A549 (cell line): ENCODE measurements at regions not wholly inside any gene's neighbourhood (a gene's known extent, or its start where the extent isn't known, plus 50 kb on each side); places are given as distances from the start of the nearest gene placed in this dataset.

Experiments
- ATAC-seq, 2 experiments: fragments of 200-7000 bp in 1 of 2; fragments of >200 bp in 1 of 2; cut with Nextera tagmentation in 1 of 2; cut with Tn5 transposase in 1 of 2; 3 replicates each; pipeline versions ENCODE4 v1.8.0 to v1.9.1; 2018 to 2020; ENCODE audit warnings: mild to moderate bottlenecking in 1 of 2, moderate library complexity in 1 of 2
- CTCF ChIA-PET: fragments of 300-600 bp; sonication (Branson Sonifier 250); formaldehyde crosslinking; extraction: SDS; loops from one replicate; lab custom pipeline; 2021; ENCODE audit warnings: antibody characterized with exemption, inconsistent platforms; lab: Yijun Ruan, JAX
- POLR2A ChIA-PET: fragments of 350-600 bp; formaldehyde crosslinking; extraction: SDS; loops from one replicate; lab custom pipeline; 2021; ENCODE audit warnings: antibody characterized with exemption, inconsistent platforms; lab: Yijun Ruan, JAX
- DNase-seq, 2 experiments: peaks; one replicate each; pipeline versions ENCODE4 v3.0.0 to v3.0.0-alpha.2; 2011 to 2016; ENCODE audit warnings: low read depth in 1 of 2, low spot score in 1 of 2
- FAIRE-seq: peaks from 2 replicates; lab custom pipeline; 2011; peaks lifted over from hg19 to GRCh38; lab: Jason Lieb, UNC
- H3K27ac ChIP-seq, 2 experiments: fragments of >200 bp; sonication (Bioruptor Twin); formaldehyde crosslinking; 3 replicates each; pipeline ENCODE4 v1.5.1; 2016 to 2017
- H3K4me1 ChIP-seq: fragments of >200 bp; sonication (Bioruptor Twin); formaldehyde crosslinking; 3 replicates; pipeline ENCODE4 v1.6.1; 2016
- H3K4me2 ChIP-seq: fragments of >200 bp; sonication (Bioruptor Twin); formaldehyde crosslinking; 3 replicates; pipeline ENCODE4 v1.6.1; 2016
- H3K4me3 ChIP-seq: fragments of >200 bp; sonication (Bioruptor Twin); formaldehyde crosslinking; 3 replicates; pipeline ENCODE4 v1.5.1; 2016
- H3K9me3 ChIP-seq: fragments of >200 bp; sonication (Bioruptor Twin); formaldehyde crosslinking; 3 replicates; pipeline ENCODE4 v1.6.1; 2016
- CBX2 ChIP-seq: fragments of 200-600 bp; sonication (generic); IDR thresholded peaks from 2 replicates; pipeline ENCODE4 v1.6.1; 2016; ENCODE audit warnings: low read depth, mild to moderate bottlenecking, borderline replicate concordance
- CHD4 ChIP-seq: fragments of 200-600 bp; sonication (generic); IDR thresholded peaks from 2 replicates; pipeline ENCODE4 v1.6.1; 2016; ENCODE audit warnings: antibody characterized with exemption, mild to moderate bottlenecking, borderline replicate concordance
- EHMT2 ChIP-seq: fragments of 200-600 bp; sonication (generic); IDR thresholded peaks from 2 replicates; pipeline ENCODE4 v1.6.1; 2016; ENCODE audit warnings: antibody characterized with exemption, low read depth, mild to moderate bottlenecking, moderate library complexity
- FOSB ChIP-seq: fragments of 250-450 bp; sonication (Bioruptor Pico); IDR thresholded peaks from 2 replicates; pipeline ENCODE4 v1.5.0; 2020; ENCODE audit warnings: mild to moderate bottlenecking, moderate library complexity
- FOSL2 ChIP-seq, 2 experiments: fragments of 450-650 bp in 1 of 2; fragments of >200 bp in 1 of 2; sonication (Bioruptor Twin) in 1 of 2; formaldehyde crosslinking; IDR thresholded peaks; 2 replicates each; pipeline versions ENCODE4 v1.5.0 to v1.6.1; 2016 to 2020; ENCODE audit warnings: mild to moderate bottlenecking in 1 of 2, moderate library complexity in 1 of 2
- GATA3 ChIP-seq: IDR thresholded peaks from 2 replicates; pipeline ENCODE4 v1.6.1; 2012; ENCODE audit warnings: borderline replicate concordance
- HOXB5 ChIP-seq: fragments of 250-450 bp; sonication (Bioruptor Pico); IDR thresholded peaks from 2 replicates; pipeline ENCODE4 v1.5.0; 2020; ENCODE audit warnings: mild to moderate bottlenecking, moderate library complexity
- NFE2L2 ChIP-seq: fragments of 150-350 bp; conservative IDR thresholded peaks from 2 replicates; pipeline ENCODE4 v1.6.1; 2014; ENCODE audit warnings: low read length
- NPAS2 ChIP-seq: fragments of 250-450 bp; sonication (Bioruptor Pico); IDR thresholded peaks from 2 replicates; pipeline ENCODE4 v1.8.0; 2022; ENCODE audit warnings: mild to moderate bottlenecking, moderate library complexity, borderline replicate concordance
- POLR2A ChIP-seq: IDR thresholded peaks from 2 replicates; pipeline ENCODE4 v1.6.1; 2012; ENCODE audit warnings: mild to moderate bottlenecking, low read length
- RCOR1 ChIP-seq: fragments of 150-350 bp; IDR thresholded peaks from 2 replicates; pipeline ENCODE4 v1.6.1; 2014; ENCODE audit warnings: antibody characterized with exemption, low read length, low read depth
- TFCP2L1 ChIP-seq: fragments of 250-450 bp; sonication (Bioruptor Pico); IDR thresholded peaks from 2 replicates; pipeline ENCODE4 v1.5.0; 2021; ENCODE audit warnings: mild to moderate bottlenecking
- TP53 ChIP-seq: fragments of 250-450 bp; sonication (Bioruptor Pico); IDR thresholded peaks from 2 replicates; pipeline ENCODE4 v1.5.0; 2021; ENCODE audit warnings: mild to moderate bottlenecking, moderate library complexity
- ZC3H11A ChIP-seq: fragments of 450-650 bp; IDR thresholded peaks from 2 replicates; pipeline ENCODE4 v1.6.1; 2014; ENCODE audit warnings: antibody characterized with exemption, mild to moderate bottlenecking
- ZFP36 ChIP-seq: fragments of 450-650 bp; IDR thresholded peaks from 2 replicates; pipeline ENCODE4 v1.6.1; 2014; ENCODE audit warnings: borderline replicate concordance; ENCODE audit not compliant: partially characterized antibody
- WGBS: methylation state at CpG from one replicate; pipeline ENCODE4 v1.1.6; 2017; ENCODE audit errors: missing lambda C conversion rate; 5-methylcytosine and 5-hydroxymethylcytosine counted together
- TF ChIP-seq, protein P1 (sequence below): IDR thresholded peaks from 2 replicates; pipeline ENCODE4 v1.6.1; 2012
- TF ChIP-seq, protein P2 (sequence below): fragments of 450-650 bp; IDR thresholded peaks from 2 replicates; pipeline ENCODE4 v1.6.1; 2014; ENCODE audit warnings: antibody characterized with exemption
- TF ChIP-seq, protein P3 (sequence below): IDR thresholded peaks from 2 replicates; pipeline ENCODE4 v1.6.1; 2012; ENCODE audit warnings: low read depth, borderline replicate concordance
- TF ChIP-seq, protein P4 (sequence below): fragments of 250-450 bp; sonication (Bioruptor Pico); IDR thresholded peaks from 2 replicates; pipeline ENCODE4 v1.5.0; 2020; ENCODE audit warnings: low read depth, mild to moderate bottlenecking, moderate library complexity

DNA sequence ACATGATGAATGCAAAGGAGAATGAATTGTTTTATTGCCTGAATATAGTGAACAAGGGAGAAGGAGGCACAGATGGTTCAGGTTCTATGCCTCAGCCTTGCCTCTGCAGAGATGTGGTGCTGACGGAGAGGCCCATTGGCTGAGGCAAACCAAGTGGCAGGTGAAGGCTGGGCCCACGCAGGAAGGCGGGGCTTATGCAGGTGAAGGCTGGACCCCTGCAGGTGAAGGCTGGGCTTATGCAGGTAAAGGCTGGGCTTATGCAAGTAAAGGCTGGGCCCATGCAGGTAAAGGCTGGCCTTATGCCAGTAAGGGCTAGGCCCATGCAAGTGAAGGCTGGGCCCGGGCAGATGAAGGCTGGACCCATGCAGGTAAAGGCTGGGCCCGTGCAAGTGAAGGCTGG, 414.7 kb downstream of the LRATD1 start:
- H3K4me1 ChIP-seq, result no peaks in the 10 kb centered on the region
- whole genome bisulfite sequencing, result 22% methylated on average over 5 of the region's 5 CpGs
- no peak for ATAC-seq

DNA sequence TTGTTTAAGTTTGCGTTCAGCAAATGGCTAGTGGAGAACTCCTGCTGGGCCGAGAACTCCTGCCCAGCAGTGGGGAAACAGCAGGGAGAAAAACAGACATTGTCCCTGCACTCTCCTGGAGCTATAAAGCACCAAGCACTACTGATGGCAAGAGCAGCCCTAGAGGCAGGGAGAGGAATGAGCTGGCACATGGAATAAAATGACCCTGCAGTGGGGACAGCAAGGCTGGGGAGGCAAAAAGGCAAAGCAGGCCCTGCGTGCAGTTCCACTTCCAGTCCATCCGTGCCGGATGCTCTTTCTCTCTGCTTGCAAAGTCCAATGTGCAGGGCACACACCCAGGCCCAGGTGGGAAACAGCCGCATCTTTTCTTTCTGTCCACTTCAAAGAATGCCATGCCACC, 415.5 kb downstream of the LRATD1 start:
- TF ChIP-seq CHD4 (no peak), RCOR1 (no peak)
- TF ChIP-seq, protein P1, sequence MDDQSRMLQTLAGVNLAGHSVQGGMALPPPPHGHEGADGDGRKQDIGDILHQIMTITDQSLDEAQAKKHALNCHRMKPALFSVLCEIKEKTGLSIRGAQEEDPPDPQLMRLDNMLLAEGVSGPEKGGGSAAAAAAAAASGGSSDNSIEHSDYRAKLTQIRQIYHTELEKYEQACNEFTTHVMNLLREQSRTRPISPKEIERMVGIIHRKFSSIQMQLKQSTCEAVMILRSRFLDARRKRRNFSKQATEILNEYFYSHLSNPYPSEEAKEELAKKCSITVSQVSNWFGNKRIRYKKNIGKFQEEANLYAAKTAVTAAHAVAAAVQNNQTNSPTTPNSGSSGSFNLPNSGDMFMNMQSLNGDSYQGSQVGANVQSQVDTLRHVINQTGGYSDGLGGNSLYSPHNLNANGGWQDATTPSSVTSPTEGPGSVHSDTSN, result no peak
- WGBS, result 59% methylated on average over 6 of the region's 6 CpGs
- ChIA-PET CTCF (no interaction called here), POLR2A (no interaction called here)
- H3K4me2 ChIP-seq, result no peak overlapping the region
- DNase-seq (no peak), ATAC-seq (peak in 1 of 2 experiments; percentile 60; a peak in 2 of 6 replicates), FAIRE-seq (no peak)
- no peak overlapping the region for H3K4me3 ChIP-seq
- H3K4me1 ChIP-seq, result no peaks in the 10 kb centered on the region
- no peaks in the 10 kb centered on the region for H3K9me3 ChIP-seq
- H3K27ac ChIP-seq, result no peak overlapping the region

More for the DNA sequence above, 414.7 kb downstream of the LRATD1 start:
- POLR2A ChIA-PET, result no interaction called here
- H3K9me3 ChIP-seq, result no peaks in the 10 kb centered on the region
- FAIRE-seq (no peak), DNase-seq (no peak)
- H3K27ac ChIP-seq, result no peak overlapping the region
- CTCF ChIA-PET, result no interaction called here
- no peak overlapping the region for H3K4me2 ChIP-seq
- TF ChIP-seq, protein P2, sequence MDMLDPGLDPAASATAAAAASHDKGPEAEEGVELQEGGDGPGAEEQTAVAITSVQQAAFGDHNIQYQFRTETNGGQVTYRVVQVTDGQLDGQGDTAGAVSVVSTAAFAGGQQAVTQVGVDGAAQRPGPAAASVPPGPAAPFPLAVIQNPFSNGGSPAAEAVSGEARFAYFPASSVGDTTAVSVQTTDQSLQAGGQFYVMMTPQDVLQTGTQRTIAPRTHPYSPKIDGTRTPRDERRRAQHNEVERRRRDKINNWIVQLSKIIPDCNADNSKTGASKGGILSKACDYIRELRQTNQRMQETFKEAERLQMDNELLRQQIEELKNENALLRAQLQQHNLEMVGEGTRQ, result no peak
- TF ChIP-seq CHD4 (no peak), POLR2A (no peak), FOSB (CRISPR knock-in tag) (no peak), HOXB5 (CRISPR knock-in tag) (no peak), EHMT2 (no peak), ZFP36 (no peak), TFCP2L1 (CRISPR knock-in tag) (no peak), GATA3 (no peak), NFE2L2 (no peak), CBX2 (no peak), ZC3H11A (no peak), TP53 (CRISPR knock-in tag) (no peak), FOSL2 (IDR thresholded peaks at IDR 0.05) (no peak), FOSL2 (CRISPR knock-in tag; IDR thresholded peaks at IDR 0.05) (no peak), NPAS2 (no peak), RCOR1 (no peak)
- TF ChIP-seq, protein P3, sequence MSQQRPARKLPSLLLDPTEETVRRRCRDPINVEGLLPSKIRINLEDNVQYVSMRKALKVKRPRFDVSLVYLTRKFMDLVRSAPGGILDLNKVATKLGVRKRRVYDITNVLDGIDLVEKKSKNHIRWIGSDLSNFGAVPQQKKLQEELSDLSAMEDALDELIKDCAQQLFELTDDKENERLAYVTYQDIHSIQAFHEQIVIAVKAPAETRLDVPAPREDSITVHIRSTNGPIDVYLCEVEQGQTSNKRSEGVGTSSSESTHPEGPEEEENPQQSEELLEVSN, result no peak
- TF ChIP-seq, protein P1, result no peak
- TF ChIP-seq, protein P4, sequence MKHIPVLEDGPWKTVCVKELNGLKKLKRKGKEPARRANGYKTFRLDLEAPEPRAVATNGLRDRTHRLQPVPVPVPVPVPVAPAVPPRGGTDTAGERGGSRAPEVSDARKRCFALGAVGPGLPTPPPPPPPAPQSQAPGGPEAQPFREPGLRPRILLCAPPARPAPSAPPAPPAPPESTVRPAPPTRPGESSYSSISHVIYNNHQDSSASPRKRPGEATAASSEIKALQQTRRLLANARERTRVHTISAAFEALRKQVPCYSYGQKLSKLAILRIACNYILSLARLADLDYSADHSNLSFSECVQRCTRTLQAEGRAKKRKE, result no peak
- no peak overlapping the region for H3K4me3 ChIP-seq
